IPS-NIHi11 (cell line): ENCODE measurements at regions not wholly inside any gene's neighbourhood (a gene's known extent, or its start where the extent isn't known, plus 50 kb on each side); places are given as distances from the start of the nearest gene placed in this dataset.

Experiments used
- DNase-seq: peaks from one replicate; pipeline ENCODE4 v3.0.0; 2012; ENCODE audit warnings: mixed read lengths, low spot score

DNA sequence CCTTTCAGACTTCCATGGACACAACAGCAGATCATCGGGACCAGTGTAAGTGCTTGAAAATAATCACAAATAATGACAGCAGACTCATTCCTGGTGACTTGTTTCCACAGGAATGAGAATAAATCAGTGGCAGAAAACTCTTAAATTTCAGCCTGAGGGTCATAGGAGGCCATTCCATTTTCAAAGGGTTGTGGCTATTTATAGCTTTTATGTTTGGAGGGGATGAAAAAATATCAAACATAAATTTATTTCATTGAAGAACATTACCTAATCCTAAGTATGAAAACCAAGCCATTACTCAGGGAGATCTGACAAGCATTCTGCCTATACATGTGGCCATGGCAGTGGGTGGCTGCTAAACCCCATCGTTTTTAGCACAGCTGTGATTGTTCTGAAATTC is 173.6 kb upstream of the CNR1 start:
- no peak for DNase-seq

DNA sequence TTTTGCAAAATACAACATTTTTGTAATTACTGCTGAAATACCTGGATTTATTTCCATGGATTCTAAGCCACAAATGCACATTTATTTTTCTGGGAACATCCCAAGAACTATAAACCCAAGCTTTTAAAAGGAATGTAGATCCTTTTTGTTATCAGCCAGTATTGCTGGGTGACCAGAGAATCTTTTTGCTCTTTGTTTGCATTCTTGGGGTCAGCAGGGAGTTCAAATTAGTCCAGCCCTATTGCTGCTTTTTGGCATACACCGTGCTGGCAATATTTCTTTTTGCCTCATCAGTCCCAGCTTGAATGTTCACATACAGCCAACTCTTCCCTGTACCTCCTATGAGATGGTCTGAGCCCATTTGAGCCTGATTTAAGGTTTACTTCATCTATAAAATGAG is 155.2 kb upstream of the CNR1 start:
- no peak for DNase-seq

DNA sequence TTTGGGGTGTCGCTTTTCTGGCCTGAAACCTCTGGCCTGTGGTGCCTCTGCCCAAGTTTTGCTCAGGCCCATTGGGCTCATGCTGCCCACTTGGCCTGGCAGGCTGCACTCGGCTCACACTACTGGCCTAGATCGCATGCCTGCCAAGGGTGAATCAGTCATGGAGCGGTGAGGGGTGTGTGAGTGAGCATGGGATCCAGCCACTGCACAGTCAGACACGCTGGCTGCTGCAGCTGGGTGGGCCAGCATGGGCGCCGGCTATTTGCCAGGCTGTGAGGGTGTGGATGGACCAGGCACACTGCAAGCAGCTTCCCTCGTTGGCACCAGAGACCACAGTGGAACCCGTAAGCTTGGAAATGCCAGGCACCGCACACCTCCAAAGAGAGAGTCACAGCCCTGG is 145.4 kb upstream of the CNR1 start:
- DNase-seq = no peak

DNA sequence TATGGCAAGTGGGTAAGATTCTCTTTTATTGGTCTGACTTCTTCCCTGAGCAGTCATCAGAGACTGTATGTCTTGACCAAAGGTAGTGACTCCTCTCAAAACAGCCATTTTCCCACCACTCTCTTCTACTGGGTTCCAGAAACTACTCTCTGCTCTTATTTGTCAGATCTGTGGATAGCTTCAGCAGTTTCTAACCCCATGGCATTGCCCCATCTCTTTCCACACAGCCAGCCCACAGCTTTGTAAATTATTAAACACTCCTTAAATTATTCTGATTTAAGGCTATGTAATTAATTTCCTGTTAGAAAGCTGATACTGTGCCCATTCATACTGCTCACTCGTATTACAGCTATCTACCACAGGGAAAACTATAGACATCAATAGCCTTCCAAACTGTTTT is 138.4 kb upstream of the CNR1 start:
- DNase-seq = no peak

DNA sequence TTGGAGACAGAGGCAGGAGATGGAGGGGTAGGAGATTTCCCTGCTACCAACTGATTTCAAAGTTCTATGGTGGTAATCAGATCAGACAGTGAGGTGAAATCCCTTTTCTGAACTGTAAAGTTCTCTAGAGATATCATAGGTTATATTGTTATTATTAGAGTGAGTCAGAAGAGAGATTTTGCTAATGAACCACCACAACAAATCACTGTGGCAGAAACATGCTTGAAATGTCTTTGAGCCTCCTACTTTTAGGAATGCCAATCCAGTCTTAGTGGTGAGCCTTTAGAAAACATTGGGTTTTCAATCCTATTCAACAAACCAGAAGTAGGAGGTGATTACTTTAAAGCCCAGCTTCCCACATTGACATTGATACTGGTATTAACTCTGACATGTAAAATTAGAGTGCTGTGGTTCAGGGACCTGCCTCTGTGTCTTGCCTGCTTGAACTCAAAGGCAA is 136.7 kb upstream of the CNR1 start:
- DNase-seq = no peak

DNA sequence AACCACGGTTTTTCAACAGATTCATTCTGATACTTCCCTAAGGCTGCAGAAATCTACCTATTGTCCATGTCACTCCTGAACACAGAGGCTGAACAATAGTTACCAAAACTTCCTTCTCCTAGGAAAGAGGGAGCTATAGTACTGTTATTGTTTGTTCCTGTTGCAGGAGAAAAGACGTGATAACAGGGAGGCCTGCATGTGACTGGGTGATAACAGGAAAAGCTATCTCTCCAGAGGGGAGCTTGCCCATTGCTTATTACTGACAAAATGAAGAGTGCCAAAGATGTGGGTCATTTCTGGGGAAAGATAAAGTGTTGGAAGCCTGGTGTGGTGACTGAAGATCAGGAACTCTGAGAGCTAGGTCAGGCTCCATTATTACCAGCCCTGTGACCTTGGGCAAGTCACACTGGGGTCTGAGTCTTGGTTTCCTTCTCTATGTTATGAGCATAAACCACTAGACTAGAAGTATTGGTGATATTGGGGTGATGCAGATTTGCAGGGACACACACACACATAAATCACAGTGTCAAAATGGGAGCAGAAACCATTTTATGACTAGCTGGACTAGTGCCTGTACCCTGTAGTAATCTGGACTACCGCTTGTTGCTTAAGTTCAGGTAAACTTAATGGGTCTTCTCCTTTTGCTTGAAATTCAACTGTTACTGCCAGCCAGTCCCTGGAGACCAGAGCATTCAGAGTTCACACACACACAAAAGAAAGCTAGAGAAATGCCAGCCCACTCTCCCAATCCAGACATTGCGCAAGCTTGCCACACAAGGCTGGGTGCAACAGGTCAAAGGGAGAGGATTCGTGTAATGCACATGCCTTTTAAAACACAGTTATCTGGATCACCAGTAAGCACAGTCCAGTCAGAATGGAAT is 136.0 kb upstream of the CNR1 start:
- no peak for DNase-seq

DNA sequence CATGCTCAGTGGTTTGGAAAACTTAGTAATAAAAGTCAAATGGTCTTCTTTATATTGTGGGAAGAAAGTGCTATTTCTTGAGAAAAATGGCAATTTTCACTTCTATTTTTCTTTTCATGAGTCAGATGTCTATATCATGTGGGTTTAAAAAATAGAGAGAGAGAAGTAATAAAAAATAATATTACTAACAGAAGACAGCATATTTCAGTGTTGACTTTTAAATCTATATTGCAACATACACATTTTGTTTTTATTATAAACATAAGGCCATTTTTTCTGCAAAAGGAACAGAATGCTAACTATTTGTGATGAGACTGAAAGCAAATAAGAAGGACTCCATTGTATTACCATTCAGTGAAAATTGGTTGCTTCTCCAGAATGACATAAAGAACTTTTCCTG is 135.1 kb upstream of the CNR1 start:
- no peak for DNase-seq

DNA sequence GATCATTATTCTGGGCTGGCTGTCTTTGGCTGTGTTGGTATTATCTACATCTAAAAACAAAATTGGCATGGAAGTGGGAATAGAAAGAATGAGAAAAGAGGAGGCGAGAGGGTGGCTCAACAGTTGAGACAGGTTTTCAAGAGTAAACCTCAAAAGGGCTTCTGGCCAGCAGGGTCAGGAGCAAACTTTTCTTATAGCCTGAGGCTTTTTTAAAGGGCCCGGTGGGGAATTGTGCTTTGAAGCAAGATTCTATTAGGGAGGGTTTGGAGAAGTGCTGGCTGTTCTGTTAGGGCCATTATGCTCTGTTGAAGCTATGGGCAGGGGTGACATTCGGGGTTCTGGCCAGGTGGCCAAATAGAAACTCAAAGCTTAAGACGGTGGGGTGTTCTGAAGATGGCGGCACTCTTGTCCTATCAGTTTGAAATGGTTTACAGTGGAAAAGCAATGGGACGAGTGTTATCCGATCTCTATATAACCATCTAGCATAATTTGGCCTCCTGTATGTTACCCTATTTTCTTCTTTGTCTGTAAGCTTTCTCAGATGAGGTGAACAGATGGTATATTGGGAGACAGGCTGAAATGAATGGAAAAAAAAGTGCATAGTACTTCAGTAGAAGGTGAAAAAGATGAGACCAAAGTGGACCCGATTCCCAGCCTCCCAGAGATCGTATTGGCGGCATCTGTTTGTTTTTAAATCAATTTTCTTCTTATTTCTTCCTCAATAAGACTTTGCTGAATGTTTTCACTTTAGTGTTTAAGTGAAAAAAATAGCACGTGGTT is 132.1 kb upstream of the CNR1 start:
- no peak for DNase-seq

DNA sequence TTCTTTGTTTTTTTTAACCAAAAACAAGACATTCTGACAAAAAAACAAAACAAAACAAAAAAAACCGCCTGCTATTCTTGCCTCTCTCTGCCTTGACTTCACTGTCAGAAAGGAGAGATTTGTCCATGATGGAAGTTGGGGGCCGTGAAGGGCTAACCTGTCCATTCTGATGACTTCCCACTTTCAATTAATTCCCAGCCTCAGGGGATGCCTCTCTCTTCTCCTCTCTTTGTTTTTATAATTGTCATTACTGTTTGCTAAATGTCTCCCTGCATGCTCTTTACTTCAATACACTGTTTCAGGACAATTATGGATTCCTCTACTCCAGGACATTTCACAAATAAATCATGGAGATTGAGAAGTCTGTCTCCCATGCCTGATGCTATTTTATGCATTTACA is 130.5 kb upstream of the CNR1 start:
- DNase-seq = no peak

DNA sequence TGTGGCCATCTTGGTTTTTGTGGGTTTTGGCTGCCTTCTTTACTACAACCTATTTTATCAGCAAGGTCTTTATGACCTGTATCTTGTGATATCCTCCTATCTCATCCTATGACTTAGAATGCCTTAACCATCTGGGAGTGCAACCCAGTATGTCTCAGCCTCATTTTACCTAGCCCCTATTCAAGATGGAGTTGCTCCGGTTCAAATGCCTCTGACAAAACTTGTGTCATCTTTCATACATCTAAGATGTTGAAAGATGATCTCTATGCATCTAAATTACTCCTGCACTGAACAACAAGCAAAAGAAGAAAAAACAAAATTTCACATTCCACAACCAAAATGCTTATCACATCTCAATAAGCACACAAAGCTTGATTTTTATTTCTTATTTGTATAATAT is 129.5 kb upstream of the CNR1 start:
- no peak for DNase-seq

DNA sequence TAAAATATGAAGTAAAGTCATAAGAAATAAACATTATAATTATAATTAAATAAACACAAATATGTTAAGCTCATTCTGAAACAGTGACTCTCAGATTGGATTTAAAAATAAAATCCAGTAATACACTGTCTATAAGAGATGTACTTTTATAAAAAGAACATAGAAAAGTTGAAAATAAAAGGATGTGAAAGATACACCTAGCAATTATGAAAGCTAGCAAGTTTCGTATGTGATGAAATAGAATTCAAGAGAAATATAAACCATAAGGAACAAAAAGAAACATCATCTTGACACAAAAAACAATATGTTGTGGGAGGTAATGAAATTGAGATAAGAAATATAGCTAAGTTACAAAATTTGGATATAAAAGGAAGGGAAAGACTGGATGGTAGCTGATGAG is 128.6 kb upstream of the CNR1 start:
- no peak for DNase-seq

DNA sequence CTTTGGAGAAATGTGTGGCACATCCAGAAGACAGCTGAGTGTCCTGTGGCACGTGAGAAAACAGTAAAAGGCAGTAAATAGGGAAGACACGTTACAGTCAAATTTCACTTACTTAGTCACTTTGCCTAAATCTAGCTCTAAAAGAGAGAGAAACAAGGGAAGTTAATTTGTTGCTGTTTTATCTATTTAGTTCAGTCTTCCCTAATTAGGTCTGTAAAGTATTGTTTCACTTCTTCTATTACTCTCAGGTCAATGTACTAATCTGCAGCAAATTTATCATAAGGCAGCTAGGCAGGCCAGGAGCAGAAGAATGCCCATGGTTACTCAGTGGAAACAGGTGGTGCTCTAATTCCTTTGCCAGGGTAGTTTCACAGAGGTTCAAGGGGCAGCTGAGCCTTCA is 124.3 kb upstream of the CNR1 start:
- DNase-seq = no peak

DNA sequence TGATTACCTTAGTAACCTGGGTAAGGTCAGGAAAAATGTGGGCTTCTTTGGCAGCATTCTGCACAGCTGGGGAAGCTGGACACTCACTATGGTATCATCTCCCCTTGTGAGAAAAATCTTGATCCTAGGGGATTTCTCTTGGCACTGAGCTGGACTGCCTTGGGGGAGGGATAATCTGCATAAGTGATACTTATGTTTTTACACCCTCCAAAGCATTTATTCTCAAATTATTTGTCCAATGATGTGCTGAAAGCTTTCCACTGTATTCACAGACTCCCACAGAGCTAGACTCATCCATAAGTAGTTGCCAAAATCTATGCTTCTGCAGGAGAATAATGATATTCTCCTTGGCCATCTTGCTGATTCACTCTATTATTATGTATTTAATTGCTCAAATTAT is 121.5 kb upstream of the CNR1 start:
- no peak for DNase-seq

DNA sequence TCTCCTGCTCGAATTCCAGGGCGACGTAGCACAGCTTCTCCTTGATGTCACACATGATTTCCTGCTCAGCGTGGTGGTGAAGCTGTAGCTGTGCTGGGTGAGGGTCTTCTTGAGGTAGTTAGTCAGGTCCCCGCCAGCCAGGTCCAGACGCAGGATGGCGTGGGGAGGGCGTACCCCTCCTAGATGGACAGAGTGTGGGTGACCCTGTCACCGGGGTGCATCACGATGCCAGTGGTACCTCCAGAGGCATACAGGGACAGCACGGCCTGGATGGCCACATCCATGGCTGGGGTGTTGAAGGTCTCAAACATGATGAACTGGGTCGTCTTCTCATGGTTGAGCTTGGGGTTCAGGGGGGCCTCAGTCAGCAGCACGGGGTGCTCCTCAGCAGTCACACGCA is 110.2 kb upstream of the CNR1 start:
- no peak for DNase-seq

DNA sequence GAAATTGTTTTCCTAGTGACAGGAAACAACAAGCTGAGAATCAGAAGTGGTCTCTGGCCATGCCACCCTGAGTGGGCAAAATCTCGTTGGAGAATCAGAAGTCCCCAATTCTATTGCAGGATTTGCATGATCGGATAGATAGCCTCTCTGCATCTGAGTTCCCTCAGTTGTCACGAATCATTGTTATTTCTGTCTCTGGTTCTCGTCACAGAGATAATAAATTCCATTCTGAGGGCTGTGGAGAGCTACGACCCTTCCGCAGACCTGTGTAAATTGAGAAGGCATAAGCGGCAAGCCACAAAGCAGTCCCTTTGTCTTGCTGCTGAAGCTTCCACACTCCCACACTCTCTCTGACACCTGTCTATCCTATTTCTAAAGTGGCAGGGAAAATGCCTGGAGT is 102.4 kb upstream of the CNR1 start:
- no peak for DNase-seq

DNA sequence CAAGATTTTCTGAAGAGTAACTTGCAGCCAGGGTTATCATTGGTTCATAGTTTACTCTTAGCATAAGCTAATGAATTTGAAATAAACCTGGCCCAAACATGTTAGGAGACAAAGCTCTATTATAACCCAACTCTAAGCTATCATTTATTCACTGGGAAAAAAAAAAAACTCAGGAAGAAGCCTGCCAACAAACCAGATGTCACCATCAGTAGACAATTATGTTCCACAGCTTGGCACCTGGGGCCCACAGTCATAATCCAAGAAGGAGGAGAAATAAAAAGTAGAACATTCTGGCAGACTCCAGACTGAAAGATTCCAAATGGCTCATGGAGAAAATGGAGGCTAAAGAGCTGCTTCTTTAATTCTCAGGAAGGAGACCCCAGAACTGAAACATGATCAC is 100.0 kb upstream of the CNR1 start:
- no peak for DNase-seq

DNA sequence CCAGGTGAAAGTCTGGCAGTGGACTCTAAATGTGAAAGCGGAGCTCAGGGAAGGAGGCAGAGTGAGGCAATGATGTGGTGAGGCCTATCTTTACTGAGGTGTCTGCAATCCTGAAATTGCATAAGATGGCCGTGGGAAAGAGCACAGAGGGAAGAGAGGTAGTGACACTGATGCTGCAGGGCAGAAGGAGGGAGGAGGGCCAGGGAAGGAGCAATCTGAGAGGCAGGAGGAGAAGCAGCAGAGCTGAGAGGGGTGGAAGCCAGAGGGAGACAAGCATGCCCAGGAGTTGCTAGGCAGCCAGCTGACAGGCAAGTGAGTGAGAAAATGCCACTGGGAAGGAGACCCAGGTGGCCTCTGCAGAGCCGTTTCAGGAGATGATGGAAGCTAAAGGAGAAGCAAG is 97.4 kb upstream of the CNR1 start:
- DNase-seq = no peak

DNA sequence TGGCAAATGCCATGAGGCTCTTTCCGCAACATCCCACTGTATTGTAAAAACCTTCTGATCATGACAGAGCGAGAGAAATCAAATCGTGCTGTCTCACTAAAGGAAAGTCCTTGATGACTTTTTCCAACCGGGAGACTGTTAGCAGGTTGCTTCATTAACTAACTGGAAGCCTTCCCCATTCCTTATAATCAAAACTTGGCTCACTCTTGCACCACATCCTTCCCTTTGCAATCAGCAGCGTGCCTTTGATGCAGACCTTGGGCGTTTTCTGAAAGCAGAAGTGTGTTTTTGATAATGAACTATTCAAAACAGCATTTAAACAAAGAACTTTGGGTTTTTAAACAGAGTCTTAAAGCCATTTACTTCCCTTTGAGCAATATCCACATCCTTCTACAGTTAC is 96.2 kb upstream of the CNR1 start:
- no peak for DNase-seq

DNA sequence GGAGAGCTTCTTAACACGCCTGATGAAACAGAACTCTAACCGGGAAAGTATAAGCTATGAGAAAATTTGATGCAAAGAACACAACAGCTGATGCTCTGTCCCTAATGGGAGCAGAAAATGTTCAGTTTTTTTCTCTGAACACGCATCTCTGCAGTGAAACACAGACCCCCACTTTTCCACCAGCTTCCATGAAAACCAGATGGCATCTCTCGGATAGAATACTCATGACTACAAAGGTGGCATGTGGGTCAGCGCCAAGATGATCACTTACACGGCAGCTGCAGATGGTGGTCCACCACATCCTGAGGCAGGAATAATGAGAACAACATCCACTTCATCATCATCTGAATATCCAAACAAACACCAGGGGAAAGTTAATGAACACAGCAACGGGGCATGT is 85.2 kb upstream of the CNR1 start:
- DNase-seq = no peak

DNA sequence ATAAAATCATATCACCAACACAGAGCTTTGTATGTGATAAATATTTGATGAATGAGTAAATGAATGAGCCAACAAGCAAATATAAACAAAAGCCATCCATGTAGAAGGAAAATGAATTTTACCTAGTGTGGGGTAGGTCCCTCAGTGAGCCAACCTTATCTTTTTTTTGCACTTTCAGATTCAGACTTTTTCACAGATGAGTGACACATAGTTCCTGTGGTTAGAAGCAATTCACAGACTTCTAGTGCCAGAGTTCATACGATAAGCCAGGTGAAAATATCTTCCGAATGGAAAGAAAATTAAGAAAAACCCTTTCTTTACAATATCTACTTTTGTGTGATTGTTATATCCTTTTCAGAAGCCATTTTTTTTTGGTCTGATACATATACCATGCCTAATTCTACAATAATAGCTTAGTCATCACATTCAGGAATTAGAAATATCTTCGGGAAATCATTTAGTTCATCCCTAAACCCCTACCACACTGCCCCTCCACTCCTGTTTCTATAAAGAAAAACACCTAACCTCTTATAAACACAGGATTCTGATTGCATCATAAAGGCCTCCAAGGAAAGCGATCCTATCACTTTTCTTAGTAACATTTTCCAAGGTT is 82.7 kb upstream of the CNR1 start:
- no peak for DNase-seq

DNA sequence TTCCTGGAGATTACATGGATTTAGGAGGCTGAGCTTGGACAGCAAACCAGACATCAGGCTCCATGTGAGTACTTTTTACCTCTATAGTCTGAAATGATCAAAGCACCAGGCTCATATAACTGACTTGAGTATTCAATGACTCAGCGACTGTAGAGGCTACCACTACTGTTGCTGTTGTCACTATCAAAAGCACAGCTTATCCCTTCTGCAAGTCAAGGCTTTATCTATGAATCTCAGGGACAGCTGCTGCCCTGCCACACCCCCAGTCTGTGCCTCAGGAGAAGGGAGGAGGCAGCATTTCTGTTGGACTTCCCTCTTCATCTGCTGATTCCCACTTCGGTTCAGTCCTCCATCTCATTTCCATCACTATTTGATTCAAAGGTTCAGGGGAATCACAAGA is 80.5 kb upstream of the CNR1 start:
- DNase-seq = no peak

DNA sequence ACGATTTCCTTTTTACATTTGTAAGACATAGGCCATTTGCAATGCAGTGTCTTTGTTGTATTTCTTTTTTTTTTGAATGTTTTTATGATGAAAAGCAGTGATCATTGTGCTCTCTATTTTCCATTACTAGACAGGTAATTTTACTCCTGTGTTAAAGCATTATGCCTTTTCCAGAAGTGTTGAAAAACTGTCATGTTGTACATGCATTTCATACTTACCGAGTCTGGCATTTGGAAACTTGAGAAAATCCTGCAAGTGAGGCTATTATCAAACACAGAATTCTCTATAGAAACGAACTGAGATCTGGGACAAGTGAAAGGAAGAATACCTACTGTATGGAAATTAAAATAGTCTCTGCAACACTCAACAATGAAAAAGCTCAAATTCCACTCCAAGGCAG is 78.6 kb upstream of the CNR1 start:
- DNase-seq = no peak

DNA sequence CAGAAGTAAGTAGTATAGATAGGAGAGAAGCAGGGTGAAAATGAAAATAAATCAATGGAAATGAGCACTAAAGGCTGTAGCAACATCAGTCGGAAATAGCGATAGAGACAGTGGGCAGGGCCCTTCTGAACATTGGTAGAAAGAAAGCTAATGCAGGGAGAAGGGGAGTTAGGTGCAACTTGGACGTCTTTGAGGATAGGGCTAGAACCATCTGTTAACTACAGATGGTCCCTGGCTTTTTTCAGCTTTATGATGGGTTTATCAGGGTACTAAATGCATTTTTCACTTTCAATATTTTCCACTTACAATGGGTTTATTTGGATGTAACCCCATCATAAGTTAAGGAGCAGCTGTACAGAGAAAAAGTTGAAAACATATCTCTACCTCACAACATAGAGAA is 72.8 kb upstream of the CNR1 start:
- no peak for DNase-seq
